SK-N-SH (cell line): ENCODE measurements at regions not wholly inside any gene's neighbourhood (a gene's known extent, or its start where the extent isn't known, plus 50 kb on each side); places are given as distances from the start of the nearest gene placed in this dataset.

Experiments
- EP300 ChIP-seq, 2 experiments: IDR thresholded peaks; 2 replicates each; pipeline versions ENCODE4 v1.4.0 to v1.6.1; 2012; ENCODE audit warnings: borderline replicate concordance in 1 of 2, low read depth in 1 of 2, low read length in 1 of 2
- EZH2phosphoT487 ChIP-seq: fragments of 200-600 bp; sonication (generic); IDR thresholded peaks from 2 replicates; pipeline ENCODE4 v1.6.1; 2017; ENCODE audit warnings: low read depth, mixed run types, mild to moderate bottlenecking, antibody characterized with exemption, moderate library complexity, borderline replicate concordance
- NFIC ChIP-seq: IDR thresholded peaks from 2 replicates; pipeline ENCODE4 v1.4.0; 2012; ENCODE audit warnings: borderline replicate concordance
- PBX3 ChIP-seq: IDR thresholded peaks from 2 replicates; pipeline ENCODE4; 2012
- SIN3A ChIP-seq: IDR thresholded peaks from 2 replicates; pipeline ENCODE4 v1.6.1; 2012; ENCODE audit warnings: low read depth, mild to moderate bottlenecking, low read length, moderate library complexity, borderline replicate concordance
- TF ChIP-seq, protein P1 (sequence below): fragments of 200-600 bp; sonication (generic); IDR thresholded peaks from 2 replicates; pipeline ENCODE4 v1.6.1; 2017; ENCODE audit warnings: antibody characterized with exemption, mild to moderate bottlenecking, moderate library complexity

- TF ChIP-seq, protein P1, sequence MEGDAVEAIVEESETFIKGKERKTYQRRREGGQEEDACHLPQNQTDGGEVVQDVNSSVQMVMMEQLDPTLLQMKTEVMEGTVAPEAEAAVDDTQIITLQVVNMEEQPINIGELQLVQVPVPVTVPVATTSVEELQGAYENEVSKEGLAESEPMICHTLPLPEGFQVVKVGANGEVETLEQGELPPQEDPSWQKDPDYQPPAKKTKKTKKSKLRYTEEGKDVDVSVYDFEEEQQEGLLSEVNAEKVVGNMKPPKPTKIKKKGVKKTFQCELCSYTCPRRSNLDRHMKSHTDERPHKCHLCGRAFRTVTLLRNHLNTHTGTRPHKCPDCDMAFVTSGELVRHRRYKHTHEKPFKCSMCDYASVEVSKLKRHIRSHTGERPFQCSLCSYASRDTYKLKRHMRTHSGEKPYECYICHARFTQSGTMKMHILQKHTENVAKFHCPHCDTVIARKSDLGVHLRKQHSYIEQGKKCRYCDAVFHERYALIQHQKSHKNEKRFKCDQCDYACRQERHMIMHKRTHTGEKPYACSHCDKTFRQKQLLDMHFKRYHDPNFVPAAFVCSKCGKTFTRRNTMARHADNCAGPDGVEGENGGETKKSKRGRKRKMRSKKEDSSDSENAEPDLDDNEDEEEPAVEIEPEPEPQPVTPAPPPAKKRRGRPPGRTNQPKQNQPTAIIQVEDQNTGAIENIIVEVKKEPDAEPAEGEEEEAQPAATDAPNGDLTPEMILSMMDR = no peak
- TF ChIP-seq EP300 (IDR thresholded peaks at IDR 0.05; ENCODE audit: borderline replicate concordance in 1 of 2, low read depth in 1 of 2, low read length in 1 of 2) = no peak
- TF ChIP-seq PBX3 = no peak
- no peak for TF ChIP-seq SIN3A
- no peak for TF ChIP-seq NFIC
- TF ChIP-seq EZH2phosphoT487 = no peak
These were observed 389.1 kb upstream of the WWC1 start for GRCh38 chr5:167902298-167902697.
